COR-L47 (cell line): ENCODE measurements at regions not wholly inside any gene's neighbourhood (a gene's known extent, or its start where the extent isn't known, plus 50 kb on each side); places are given as distances from the start of the nearest gene placed in this dataset.
"Not testable (repeated sequence)": the region's sequence is repeated elsewhere in the genome, so short reads cannot be mapped to it uniquely, and the experiment has no call there.

Experiments
- DNase-seq: peaks from one replicate; lab custom pipeline; 2025; lab: John Stamatoyannopoulos, UW

DNA sequence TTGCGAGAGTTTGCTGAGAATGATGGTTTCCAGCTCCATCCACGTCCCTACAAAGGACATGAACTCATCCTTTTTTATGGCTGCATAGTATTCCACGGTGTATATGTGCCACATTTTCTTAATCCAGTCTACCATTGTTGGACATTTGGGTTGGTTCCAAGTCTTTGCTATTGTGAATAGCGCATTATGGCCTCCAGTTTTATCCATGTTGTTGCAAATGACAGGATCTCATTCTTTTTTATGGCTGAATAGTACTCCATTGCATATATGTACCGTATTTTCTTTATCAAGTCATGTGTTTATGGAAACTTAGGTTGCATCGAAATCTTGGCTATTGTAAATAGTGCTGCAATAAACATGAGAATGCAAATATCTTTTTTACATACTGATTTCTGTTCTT is 266.1 kb upstream of the STXBP6 start:
- not testable (repeated sequence) for DNase-seq

DNA sequence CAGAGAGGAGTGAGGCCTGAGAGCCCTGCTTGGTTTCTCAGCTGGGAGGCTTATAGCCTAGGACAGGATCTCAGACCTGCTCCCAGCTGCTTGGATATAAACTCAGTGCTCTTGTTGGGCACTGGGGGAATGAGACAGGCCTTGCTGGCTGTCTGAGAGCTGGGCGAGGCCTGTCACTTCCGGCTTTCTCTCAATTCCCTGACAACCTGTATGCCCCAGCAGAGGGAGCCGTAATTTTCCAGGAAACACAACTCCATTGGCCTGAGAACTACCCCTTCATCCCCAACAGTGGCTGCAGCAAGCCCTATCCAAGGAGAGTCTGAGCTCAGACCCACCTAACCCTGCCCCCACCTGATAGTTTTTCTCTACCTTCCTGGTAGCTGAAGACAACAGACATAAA is 258.3 kb upstream of the STXBP6 start:
- no peak for DNase-seq

- DNase-seq, result no peak
These were observed 254.0 kb upstream of the STXBP6 start for GRCh38 chr14:25303934-25304333.

GRCh38 chr14:25298238-25298637 is 248.3 kb upstream of the STXBP6 start:
- no peak for DNase-seq

DNA sequence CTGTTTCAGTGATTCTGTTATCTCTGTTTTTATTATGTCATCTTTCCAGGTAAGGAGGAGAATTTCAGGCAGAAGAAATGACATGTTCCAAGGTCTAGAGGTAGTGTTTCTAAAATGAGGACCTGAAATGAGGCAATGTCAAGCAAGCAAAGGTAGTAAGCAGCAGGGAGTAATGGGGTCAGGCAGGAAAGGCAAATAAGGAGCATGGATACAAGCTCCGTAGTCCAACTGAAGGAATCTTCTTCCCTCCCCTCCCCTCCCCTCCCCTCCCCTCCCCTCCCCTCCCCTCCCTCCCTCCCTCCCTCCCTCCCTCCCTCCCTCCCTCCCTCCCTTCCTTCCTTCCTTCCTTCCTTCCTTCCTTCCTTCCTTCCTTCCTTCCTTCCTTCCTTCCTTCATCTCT is 240.2 kb upstream of the STXBP6 start:
- DNase-seq, result not testable (repeated sequence)

- DNase-seq, result no peak
These were observed 224.6 kb upstream of the STXBP6 start for GRCh38 chr14:25274529-25274928.

- no peak for DNase-seq
These were observed 217.2 kb upstream of the STXBP6 start for GRCh38 chr14:25267186-25267585.

GRCh38 chr14:25259470-25259869 is 209.5 kb upstream of the STXBP6 start:
- DNase-seq, result no peak

GRCh38 chr14:25252793-25253192 is 202.8 kb upstream of the STXBP6 start:
- no peak for DNase-seq

GRCh38 chr14:25250516-25250915 is 200.6 kb upstream of the STXBP6 start:
- DNase-seq, result peak; percentile 67

DNA sequence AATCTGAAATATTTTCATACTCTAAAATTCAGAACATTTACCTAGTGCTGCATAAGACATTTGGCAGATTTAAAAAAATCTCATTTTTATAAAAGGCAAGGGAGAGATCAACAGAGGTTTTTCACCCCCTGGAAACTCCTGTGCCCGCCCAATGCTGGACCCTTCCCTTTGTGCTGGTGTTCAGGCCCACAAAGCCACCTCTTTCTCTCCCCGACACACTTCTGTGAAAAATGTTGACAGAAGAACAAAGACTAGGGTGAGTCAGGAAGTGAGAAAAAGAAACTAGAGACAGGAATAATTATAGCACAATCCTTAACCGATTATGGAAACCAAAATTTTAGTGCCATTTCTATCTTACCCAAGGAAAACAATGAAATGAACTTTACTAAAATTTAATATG is 197.7 kb upstream of the STXBP6 start:
- no peak for DNase-seq

DNA sequence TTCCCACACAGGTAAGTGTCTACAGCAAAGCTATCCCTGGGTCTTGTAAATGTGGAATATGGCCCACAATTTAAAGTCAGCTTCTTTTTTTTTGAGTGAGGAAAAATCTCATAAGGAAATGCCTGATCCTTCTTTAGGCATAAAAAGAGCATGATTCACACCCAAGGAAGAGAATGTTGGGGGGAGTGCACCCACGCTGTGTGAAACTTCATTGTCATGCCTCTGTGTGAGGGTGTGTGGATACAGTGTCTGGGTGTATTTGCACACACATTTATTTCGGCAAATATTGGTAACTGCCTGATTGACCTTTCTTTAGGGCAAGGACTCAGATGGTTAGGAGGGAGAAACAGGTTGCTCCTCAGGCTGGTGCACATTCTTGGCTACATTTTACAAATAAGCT is 196.8 kb upstream of the STXBP6 start:
- no peak for DNase-seq

- no peak for DNase-seq
These were observed 189.2 kb upstream of the STXBP6 start for GRCh38 chr14:25239170-25239569.

- DNase-seq, result no peak
These were observed 187.9 kb upstream of the STXBP6 start for GRCh38 chr14:25237845-25238244.

DNA sequence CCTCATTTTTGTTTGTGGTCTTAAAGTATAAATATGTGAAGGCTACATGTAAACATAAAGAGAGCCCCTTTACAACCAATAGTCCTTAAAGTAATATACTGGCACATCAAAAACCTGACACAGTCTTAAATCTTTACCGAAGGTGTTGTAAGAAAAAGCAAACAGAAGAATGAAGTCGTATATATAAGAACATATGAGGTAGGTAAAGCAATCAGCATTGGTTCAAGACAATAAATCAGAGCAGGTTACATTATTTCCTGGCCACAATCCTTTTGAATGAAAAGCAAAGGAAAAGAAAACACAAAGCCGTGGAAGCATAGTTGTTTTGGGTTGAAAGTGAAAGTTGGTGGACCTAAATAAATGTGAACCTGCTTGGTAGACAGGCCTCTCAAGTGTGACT is 183.7 kb upstream of the STXBP6 start:
- no peak for DNase-seq

GRCh38 chr14:25231004-25231403 is 181.1 kb upstream of the STXBP6 start:
- DNase-seq, result peak; percentile 93

DNA sequence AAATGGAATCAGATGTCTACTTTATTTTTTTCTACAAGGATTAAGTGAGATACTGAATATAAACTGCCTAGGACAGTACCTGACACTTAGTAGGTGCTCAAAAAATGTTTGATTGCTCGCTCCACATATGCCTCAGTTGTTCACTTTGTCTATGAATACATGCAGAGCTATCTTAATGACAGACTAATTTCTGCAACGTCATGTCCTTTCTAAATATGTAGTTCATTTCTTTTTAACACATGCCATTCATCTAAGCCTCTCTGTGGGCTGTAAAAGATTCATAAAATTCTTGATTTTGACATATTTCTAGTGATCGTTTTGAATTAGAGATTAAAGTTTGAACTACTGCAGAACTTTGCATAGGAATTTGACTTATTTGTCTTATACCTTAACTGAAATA is 176.3 kb upstream of the STXBP6 start:
- no peak for DNase-seq

DNA sequence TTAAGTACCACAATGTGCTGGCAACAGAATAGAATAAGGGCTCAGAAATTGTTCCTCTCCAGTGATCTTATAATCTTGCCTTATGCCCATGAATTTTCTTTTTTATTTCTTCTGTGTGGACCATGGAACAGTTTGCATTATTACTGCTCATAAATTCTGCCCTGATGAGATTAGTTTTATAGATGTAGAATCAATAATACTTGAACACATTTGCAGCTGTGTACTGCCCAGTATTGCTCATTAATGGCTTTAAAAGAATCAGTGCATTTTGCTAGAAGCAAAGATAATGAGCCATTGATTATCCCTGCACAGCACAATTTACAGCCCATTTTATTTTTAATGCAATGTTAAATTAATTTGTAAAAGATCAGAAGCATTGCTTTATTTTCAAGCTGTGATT is 172.3 kb upstream of the STXBP6 start:
- DNase-seq, result no peak

- DNase-seq, result no peak
These were observed 170.6 kb upstream of the STXBP6 start for GRCh38 chr14:25220514-25220913.

DNA sequence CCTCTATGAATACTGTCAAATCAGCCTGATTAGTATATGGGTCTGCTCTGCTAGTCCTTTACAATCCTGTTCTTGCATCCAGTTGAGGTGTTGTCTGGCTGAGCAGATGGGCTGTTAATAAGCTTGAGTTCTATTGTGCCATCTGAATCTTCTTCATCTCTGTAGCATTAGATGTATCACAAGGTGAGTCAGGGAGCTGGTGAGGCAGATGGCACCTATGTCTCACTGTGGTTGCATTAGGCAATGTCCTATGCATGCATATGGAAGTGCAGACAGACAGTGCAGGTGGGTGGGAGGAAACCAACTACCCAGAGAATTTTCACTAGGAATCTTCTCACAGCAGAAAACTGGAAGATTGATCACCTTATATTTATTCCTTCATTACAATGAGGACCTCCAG is 165.7 kb upstream of the STXBP6 start:
- no peak for DNase-seq

GRCh38 chr14:25197885-25198284 is 147.9 kb upstream of the STXBP6 start:
- no peak for DNase-seq

- no peak for DNase-seq
These were observed 130.3 kb upstream of the STXBP6 start for GRCh38 chr14:25180221-25180620.

GRCh38 chr14:25178255-25178654 is 128.3 kb upstream of the STXBP6 start:
- DNase-seq, result no peak

GRCh38 chr14:25150934-25151790 is 101.2 kb upstream of the STXBP6 start:
- peak; percentile 53 for DNase-seq
